Parathyroid adenoma (tissue), 2 donors: ENCODE measurements at regions not wholly inside any gene's neighbourhood (a gene's known extent, or its start where the extent isn't known, plus 50 kb on each side); places are given as distances from the start of the nearest gene placed in this dataset.

Source experiments
- H2AFZ ChIP-seq: fragments of 300-600 bp; sonication (generic); one replicate; pipeline ENCODE4 v1.7.0; 2017; ENCODE audit warnings: antibody characterized with exemption, mild to moderate bottlenecking
- H3K27ac ChIP-seq: fragments of 300-600 bp; sonication (generic); one replicate; pipeline ENCODE4 v1.7.0; 2017
- H3K27me3 ChIP-seq: fragments of 300-600 bp; sonication (generic); one replicate; pipeline ENCODE4 v1.7.0; 2017; ENCODE audit warnings: low read length; ENCODE audit not compliant: control insufficient read depth, insufficient read depth
- H3K36me3 ChIP-seq: fragments of 300-600 bp; sonication (generic); one replicate; pipeline ENCODE4 v1.7.0; 2017; ENCODE audit warnings: low read length; ENCODE audit not compliant: control insufficient read depth, insufficient read depth
- H3K4me1 ChIP-seq: fragments of 300-600 bp; sonication (generic); one replicate; pipeline ENCODE4 v1.7.0; 2017; ENCODE audit warnings: control low read depth
- H3K4me2 ChIP-seq: fragments of 300-600 bp; sonication (generic); one replicate; pipeline ENCODE4 v1.7.0; 2017; ENCODE audit warnings: low read length
- H3K4me3 ChIP-seq: fragments of 300-600 bp; sonication (generic); one replicate; pipeline ENCODE4 v1.7.0; 2017; ENCODE audit warnings: low read depth, low read length
- H3K79me2 ChIP-seq: fragments of 300-600 bp; sonication (generic); one replicate; pipeline ENCODE4 v1.7.0; 2017; ENCODE audit warnings: control low read depth
- H3K9ac ChIP-seq: fragments of 300-600 bp; sonication (generic); one replicate; pipeline ENCODE4 v1.7.0; 2017; ENCODE audit warnings: mild to moderate bottlenecking
- H3K9me3 ChIP-seq: fragments of 300-600 bp; sonication (generic); one replicate; pipeline ENCODE4 v1.7.0; 2017; ENCODE audit warnings: low read length; ENCODE audit not compliant: control insufficient read depth
- TF ChIP-seq, protein P1 (sequence below): fragments of 300-600 bp; sonication (generic); IDR thresholded peaks from one replicate; pipeline ENCODE4 v1.7.0; 2017; ENCODE audit warnings: antibody characterized with exemption, mild to moderate bottlenecking
- donor health status: primary hyperparathyroidism.

- no peak overlapping the region for H3K4me2 ChIP-seq
- H3K36me3 ChIP-seq = no peaks in the 10 kb centered on the region
- H2AFZ ChIP-seq = no peak overlapping the region
- no peaks in the 10 kb centered on the region for H3K27me3 ChIP-seq
- TF ChIP-seq, protein P1, sequence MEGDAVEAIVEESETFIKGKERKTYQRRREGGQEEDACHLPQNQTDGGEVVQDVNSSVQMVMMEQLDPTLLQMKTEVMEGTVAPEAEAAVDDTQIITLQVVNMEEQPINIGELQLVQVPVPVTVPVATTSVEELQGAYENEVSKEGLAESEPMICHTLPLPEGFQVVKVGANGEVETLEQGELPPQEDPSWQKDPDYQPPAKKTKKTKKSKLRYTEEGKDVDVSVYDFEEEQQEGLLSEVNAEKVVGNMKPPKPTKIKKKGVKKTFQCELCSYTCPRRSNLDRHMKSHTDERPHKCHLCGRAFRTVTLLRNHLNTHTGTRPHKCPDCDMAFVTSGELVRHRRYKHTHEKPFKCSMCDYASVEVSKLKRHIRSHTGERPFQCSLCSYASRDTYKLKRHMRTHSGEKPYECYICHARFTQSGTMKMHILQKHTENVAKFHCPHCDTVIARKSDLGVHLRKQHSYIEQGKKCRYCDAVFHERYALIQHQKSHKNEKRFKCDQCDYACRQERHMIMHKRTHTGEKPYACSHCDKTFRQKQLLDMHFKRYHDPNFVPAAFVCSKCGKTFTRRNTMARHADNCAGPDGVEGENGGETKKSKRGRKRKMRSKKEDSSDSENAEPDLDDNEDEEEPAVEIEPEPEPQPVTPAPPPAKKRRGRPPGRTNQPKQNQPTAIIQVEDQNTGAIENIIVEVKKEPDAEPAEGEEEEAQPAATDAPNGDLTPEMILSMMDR = no peak
- no peaks in the 10 kb centered on the region for H3K79me2 ChIP-seq
- no peak overlapping the region for H3K27ac ChIP-seq
- H3K4me3 ChIP-seq = no peak overlapping the region
- H3K9me3 ChIP-seq = no peaks in the 10 kb centered on the region
- no peak overlapping the region for H3K9ac ChIP-seq
- H3K4me1 ChIP-seq = no peaks in the 10 kb centered on the region
These were observed 214.1 kb upstream of the CNTN6 start for GRCh38 chr3:878746-879145.

- TF ChIP-seq, protein P1 = no peak
- H3K4me2 ChIP-seq = no peak overlapping the region
- H3K4me1 ChIP-seq = no peaks in the 10 kb centered on the region
- H3K27me3 ChIP-seq = no peaks in the 10 kb centered on the region
- H3K36me3 ChIP-seq = no peaks in the 10 kb centered on the region
- H3K9me3 ChIP-seq = no peaks in the 10 kb centered on the region
- no peaks in the 10 kb centered on the region for H3K79me2 ChIP-seq
- no peak overlapping the region for H3K27ac ChIP-seq
- H2AFZ ChIP-seq = no peak overlapping the region
- H3K4me3 ChIP-seq = no peak overlapping the region
- no peak overlapping the region for H3K9ac ChIP-seq
These were observed 212.5 kb upstream of the CNTN6 start for GRCh38 chr3:880371-880770.

DNA sequence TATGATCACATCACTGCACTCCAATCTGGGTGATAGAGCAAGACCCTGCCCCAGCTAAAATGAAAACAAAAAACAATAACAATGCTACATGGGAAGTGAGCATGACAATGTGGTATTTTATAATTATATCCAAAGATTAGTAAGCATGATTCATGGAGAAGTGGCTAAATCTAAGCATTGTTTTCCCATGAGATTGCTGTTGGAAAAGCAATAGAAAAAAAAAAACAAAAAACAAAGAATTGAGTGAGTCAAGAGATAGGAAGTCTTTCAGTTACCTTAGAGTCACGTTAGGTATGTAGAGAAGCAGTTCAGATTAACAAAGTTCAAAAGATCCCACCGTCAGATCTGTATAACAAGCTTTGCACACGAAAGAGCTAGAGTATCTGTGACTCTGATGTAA, 210.3 kb upstream of the CNTN6 start:
- TF ChIP-seq, protein P1 = no peak

DNA sequence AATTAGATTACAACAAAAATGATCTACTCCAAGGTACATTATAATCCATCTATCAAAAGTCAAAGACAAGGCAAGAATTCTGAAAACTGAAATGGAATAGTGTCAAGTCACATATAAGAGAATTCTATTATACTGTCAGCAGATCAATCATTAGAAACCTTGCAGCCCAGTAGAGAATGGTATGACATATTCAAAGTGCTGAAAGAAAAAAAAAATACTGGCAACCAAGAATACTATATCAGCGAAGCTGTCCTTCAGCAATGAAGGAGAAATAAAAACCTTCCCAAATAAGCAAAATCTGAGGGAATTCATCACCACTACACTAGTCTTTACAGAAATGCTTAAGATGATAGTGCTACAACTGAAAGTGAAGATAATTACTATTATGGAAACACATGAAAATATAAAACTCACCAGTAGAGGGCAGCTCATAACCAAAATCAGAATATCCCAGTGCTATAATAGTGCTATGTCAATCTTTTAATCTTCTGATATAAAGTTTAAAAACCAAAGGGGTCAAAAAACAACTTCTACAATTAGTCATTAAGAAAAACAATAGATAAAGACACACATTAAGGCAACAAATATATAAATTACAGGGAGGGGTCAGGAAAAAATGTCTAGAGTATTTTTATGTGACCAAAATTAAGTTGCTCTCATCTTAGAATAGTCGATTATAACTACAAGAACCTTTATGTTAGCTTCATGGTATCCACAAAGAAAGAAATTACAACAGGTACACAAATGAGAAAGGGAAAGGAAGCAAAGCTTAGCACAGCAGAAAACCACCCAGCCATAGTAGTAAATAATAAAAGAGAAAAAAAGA, 190.7 kb upstream of the CNTN6 start:
- H3K4me1 ChIP-seq = no peaks in the 10 kb centered on the region
- TF ChIP-seq, protein P1 = no peak
- H3K4me2 ChIP-seq = no peak overlapping the region
- no peaks in the 10 kb centered on the region for H3K9me3 ChIP-seq
- no peaks in the 10 kb centered on the region for H3K79me2 ChIP-seq
- no peak overlapping the region for H2AFZ ChIP-seq
- no peak overlapping the region for H3K9ac ChIP-seq
- no peak overlapping the region for H3K27ac ChIP-seq
- no peaks in the 10 kb centered on the region for H3K27me3 ChIP-seq
- no peaks in the 10 kb centered on the region for H3K36me3 ChIP-seq
- H3K4me3 ChIP-seq = no peak overlapping the region

More for the DNA sequence above, 210.3 kb upstream of the CNTN6 start:
- Histone ChIP-seq H2AFZ (no peak overlapping the region), H3K4me2 (no peak overlapping the region), H3K27me3 (no peaks in the 10 kb centered on the region), H3K4me3 (no peak overlapping the region), H3K27ac (no peak overlapping the region), H3K9me3 (no peaks in the 10 kb centered on the region), H3K4me1 (no peaks in the 10 kb centered on the region), H3K9ac (no peak overlapping the region), H3K79me2 (no peaks in the 10 kb centered on the region), H3K36me3 (no peaks in the 10 kb centered on the region)

- TF ChIP-seq, protein P1 = no peak
- no peak overlapping the region for H3K27ac ChIP-seq
- no peaks in the 10 kb centered on the region for H3K79me2 ChIP-seq
- H3K4me1 ChIP-seq = no peaks in the 10 kb centered on the region
- no peak overlapping the region for H2AFZ ChIP-seq
- no peak overlapping the region for H3K4me3 ChIP-seq
- H3K9ac ChIP-seq = no peak overlapping the region
- no peaks in the 10 kb centered on the region for H3K27me3 ChIP-seq
- H3K36me3 ChIP-seq = no peaks in the 10 kb centered on the region
- no peak overlapping the region for H3K4me2 ChIP-seq
- H3K9me3 ChIP-seq = no peaks in the 10 kb centered on the region
These were observed 187.6 kb upstream of the CNTN6 start for GRCh38 chr3:905217-905616.
